NCI-H2171 treated with DMSO at 0.1 percent for 48 hours (cell line): ENCODE measurements at regions not wholly inside any gene's neighbourhood (a gene's known extent, or its start where the extent isn't known, plus 50 kb on each side); places are given as distances from the start of the nearest gene placed in this dataset.
"Not testable (repeated sequence)": the region's sequence is repeated elsewhere in the genome, so short reads cannot be mapped to it uniquely, and the experiment has no call there.

Experiments
- DNase-seq: peaks from one replicate; lab custom pipeline; 2025; lab: John Stamatoyannopoulos, UW

DNA sequence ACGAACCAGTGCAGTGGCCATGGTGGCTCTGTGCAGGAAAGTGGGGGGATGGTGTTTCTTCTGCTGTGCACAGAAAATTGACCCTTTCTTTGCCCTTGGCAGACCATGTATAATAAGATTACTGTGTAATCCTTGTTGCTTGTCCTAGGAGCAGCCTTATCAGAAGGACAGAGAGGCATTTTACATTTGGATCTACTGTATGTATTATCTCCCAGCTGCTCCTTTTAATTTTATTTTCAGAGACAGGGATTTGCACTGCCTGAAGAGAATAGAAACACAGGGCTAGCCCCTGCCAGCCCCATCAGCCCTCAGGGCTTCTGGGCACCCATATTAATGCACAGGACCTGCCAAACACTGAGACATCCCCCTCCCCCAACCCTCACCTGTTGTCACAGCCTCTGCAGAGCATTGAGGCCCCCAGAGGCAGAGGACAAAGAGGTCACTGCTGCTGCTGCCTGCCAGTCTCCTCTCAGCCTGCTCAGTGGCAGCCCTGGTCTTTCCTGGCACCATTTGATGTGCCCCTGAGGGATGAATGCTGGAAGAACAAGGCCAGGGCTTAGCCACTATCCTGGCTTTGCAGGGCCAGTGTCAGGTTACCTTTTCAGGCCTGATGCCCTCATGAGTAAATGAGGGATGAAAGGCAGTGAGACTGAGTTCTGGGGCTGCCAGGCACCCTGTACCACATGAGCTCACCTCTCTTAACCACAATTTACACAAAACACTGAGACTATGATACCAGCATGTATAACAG is 533.4 kb downstream of the NTRK3 start:
- DNase-seq, result no peak

DNA sequence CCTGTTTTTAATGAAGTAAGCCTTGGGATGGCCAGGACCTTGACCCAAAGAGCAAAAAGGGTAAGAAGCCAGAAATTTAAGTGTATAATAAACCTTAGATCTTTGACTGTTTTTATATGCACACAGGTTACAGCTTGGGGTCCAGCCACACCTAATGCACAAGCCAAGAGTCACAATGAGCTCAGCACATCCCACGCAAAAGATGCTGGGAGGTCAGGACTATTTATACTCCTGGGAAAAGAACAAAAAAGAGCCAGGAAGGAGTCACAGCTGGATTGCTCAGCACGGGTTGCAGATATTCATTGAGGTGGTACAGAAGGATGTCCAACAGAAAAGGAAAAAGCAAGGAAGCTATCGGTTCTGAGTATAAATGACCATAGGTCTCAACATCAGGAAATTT is 536.3 kb downstream of the NTRK3 start:
- DNase-seq, result no peak

DNA sequence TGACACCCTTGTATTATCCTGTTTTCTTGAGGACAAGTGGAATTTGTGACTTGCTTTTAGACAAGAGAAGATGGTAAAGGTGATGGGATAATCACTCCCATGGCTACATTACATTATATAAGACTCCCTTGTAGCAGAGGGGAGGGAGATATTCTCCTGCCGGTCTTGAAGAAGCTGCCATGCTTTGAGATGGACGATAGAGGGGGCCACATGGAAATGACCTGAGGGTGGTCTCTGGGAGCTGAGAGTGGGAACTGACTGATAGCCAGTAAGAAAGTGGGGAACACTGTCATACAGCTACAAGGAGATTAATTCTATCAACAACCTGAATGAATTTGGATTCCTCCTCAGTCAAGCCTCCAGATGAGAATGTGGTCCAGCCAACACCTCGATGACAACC is 540.1 kb downstream of the NTRK3 start:
- no peak for DNase-seq

DNA sequence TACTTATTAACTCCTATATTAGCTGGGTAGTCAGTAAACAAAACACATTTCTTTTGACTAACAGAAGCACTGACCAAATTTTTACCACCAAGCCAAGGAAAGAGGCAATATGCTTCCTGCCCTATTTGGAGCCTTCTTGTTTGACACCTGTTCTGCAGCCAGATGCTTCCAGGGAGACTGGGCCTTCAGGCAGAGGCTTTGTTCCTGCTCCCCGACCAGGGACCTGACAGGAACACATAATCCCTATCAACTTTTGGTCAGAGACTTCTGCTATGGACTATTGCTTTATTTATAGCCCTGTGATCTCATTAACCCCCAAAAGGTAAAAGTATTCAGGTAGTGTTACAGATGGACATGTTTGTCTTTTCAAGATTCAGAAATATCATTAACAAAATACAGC is 541.3 kb downstream of the NTRK3 start:
- DNase-seq, result no peak

GRCh38 chr15:87713475-87713879 is 543.1 kb downstream of the NTRK3 start:
- DNase-seq, result no peak

GRCh38 chr15:87712211-87712610 is 544.3 kb downstream of the NTRK3 start:
- no peak for DNase-seq

GRCh38 chr15:87711026-87711425 is 545.5 kb downstream of the NTRK3 start:
- DNase-seq, result no peak

DNA sequence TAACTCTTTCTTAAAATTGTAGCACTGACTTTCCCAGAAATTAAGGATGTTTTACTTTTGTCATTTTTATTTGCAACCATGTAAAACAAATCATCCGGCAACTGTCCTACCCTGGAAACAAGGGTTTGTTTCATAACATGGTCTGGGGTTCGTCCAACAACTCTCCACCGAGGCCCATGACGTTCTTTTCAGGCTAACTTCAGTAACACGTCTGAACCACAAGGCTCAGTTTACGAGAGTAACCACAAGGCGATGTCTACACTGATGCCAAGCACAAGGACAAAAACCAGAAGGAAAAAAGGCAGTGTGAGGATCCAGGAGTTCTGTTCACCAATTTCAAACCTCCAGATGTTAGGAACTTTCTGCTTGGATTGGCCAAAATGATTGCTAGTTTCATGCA is 546.1 kb downstream of the NTRK3 start:
- DNase-seq, result no peak

DNA sequence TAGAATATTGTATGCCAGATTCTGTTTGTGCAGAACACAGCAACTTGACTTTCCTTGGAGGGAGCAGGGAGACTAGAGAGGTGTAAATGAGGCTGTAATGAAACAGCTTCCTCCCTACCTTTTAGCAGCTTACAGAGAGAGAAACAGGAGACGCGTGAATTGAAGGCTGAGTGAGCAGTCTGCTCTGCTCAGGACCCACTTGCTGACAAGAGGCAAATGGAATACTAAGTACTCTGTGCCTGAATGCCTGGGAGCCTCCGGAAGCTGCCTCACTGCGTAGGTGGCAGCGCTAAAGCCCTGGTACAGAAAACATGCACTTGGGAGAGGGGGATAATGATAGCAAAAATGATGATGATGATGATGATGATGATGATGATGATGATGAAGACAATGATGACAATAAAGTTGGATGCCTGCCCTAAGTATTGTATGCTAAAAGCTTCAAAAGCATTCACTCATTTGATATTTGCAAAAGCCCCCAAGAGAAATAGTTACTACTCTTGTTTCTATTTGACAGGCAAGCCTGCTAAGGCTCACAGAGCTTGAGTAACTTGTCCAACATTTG is 548.9 kb downstream of the NTRK3 start:
- DNase-seq, result no peak

DNA sequence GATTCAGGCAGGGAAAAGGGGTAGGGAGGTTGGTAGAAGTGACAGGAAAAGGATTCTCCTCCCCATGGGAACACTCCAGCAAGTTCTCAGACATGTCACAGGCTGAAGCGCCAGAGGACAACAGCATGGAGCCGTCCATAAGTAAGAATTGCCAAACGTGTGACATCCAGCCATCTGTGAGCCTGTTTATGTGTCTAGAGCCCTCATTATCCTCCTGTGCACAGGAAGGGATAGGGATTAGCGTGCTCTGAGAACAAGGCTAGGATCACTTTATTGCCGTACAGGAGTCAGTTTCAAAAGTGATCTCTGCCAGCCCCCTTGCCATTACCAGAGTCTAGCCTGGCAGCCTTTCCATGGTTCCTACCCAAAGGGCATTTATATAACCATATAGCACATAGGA is 549.5 kb downstream of the NTRK3 start:
- no peak for DNase-seq

GRCh38 chr15:87706001-87706400 is 550.5 kb downstream of the NTRK3 start:
- no peak for DNase-seq

DNA sequence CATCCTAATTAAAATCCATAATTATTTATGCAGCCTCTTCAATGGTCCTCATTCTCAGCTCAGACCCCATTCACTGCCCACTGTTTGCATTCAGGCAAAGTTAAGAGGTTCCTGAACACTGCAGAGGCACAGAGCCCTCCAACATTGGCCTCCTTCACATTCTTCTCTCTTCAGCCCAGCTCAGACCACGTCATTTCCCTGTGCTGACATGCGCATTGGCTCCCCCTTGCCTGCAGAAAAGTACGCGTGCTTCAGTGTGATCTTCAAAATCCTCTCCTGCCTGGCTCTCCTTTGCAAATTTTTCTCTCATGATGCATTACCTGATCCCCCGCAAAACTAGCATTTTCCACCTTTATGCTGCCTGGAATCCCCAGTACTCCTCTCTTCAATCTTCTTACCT is 552.3 kb downstream of the NTRK3 start:
- DNase-seq, result no peak

- DNase-seq, result no peak
Observed at GRCh38 chr15:87703327-87704111, 553.0 kb downstream of the NTRK3 start.

- no peak for DNase-seq
Observed at GRCh38 chr15:87702270-87702669, 554.3 kb downstream of the NTRK3 start.

- DNase-seq, result not testable (repeated sequence)
Observed at GRCh38 chr15:87698467-87698866, 558.1 kb downstream of the NTRK3 start.

- no peak for DNase-seq
Observed at GRCh38 chr15:87689716-87690115, 566.8 kb downstream of the NTRK3 start.

DNA sequence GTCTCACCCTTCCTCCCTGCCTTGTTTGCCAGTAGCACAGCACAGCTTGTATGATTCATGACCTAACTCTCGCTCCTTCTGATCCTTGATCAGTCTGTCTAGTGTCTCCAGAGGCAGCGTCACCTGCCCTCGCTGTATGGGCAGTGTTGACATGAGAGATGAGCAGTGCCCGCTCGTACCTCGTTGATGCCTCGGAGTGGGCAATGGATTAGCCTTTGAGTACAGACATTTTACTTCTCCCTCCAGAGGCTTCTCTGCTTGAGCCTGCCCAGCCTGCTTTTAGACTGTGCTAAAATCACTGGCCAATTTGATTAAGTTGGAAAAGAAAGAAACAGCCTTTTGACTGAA is 569.0 kb downstream of the NTRK3 start:
- no peak for DNase-seq

GRCh38 chr15:87686841-87687522 is 569.6 kb downstream of the NTRK3 start:
- DNase-seq, result no peak

- DNase-seq, result no peak
Observed at GRCh38 chr15:87686339-87686738, 570.2 kb downstream of the NTRK3 start.

DNA sequence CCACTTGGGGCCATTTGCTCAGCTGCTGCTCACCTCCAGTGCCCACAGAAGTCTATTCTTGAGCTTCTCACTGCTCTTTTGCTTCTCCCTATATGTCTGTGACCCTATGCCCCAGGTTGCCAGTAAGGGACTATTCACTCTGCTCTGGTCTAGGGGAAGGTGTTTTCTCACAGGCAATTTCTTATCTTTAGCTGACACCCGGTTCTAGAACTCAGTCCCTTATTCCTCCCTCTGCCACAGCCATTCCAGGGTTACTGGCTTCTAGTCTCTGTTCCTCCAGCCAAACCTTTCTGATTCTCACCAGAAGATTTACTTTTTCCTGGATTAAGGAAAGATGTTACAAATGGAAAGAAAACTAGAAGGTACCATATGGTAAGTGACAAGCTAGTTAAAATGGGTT is 574.0 kb downstream of the NTRK3 start:
- no peak for DNase-seq

DNA sequence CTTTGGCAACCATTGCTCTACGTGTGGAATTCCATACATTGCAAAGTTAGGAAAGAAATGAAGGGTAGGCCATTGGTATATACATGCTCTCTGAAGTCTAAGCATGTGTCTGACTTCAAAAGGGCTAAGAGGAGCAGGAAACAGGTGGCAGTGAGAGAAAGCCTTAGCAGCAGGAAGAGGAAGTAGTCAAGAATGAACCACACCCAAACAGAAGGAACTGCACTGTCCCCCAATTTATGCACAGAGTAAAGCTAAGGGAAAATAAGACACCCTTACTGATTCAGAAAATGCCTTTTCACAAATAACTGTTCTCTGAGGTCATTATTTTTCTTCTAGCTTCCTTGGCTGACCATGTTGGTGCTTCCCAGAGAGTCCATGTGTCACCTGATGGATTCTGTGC is 575.4 kb downstream of the NTRK3 start:
- DNase-seq, result no peak

DNA sequence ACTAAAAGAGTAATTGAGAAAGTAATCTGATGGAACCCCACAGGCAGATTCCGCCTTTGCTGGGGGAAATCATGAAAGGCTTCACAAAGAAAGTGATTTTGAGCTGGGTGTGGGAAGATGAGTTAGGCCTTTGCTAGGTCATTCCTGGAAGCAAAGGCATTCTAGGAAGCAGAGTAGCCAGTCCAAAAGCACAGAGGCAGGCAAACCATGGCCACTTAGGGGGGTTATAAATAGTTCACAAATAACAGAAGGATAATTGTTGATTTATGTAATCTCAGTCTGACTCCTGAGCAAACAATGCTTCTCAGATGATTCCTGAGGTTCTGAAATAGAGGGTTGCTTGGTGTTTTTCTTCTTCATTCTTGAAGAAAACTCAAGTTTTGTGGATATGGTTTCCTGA is 576.3 kb downstream of the NTRK3 start:
- no peak for DNase-seq

- DNase-seq, result no peak
Observed at GRCh38 chr15:87675271-87675670, 581.3 kb downstream of the NTRK3 start.
